GM10847 (cell line): ENCODE measurements at regions not wholly inside any gene's neighbourhood (a gene's known extent, or its start where the extent isn't known, plus 50 kb on each side); places are given as distances from the start of the nearest gene placed in this dataset.

Source experiments
- POLR2A ChIP-seq: IDR thresholded peaks from 2 replicates; pipeline ENCODE4 v1.6.1; 2011; ENCODE audit not compliant: insufficient read length; ENCODE audit errors: extremely low read depth

- TF ChIP-seq POLR2A = no peak
Measured at GRCh38 chr5:8093669-8094068, 224.7 kb downstream of the MTRR start.

- TF ChIP-seq POLR2A = no peak
Measured at GRCh38 chr5:8094304-8094703, 225.4 kb downstream of the MTRR start.

- no peak for TF ChIP-seq POLR2A
Measured at GRCh38 chr5:8097146-8097545, 228.2 kb downstream of the MTRR start.

GRCh38 chr5:8098081-8098480 is 229.1 kb downstream of the MTRR start:
- TF ChIP-seq POLR2A = no peak

- no peak for TF ChIP-seq POLR2A
Measured at GRCh38 chr5:8102714-8103113, 233.8 kb downstream of the MTRR start.

DNA sequence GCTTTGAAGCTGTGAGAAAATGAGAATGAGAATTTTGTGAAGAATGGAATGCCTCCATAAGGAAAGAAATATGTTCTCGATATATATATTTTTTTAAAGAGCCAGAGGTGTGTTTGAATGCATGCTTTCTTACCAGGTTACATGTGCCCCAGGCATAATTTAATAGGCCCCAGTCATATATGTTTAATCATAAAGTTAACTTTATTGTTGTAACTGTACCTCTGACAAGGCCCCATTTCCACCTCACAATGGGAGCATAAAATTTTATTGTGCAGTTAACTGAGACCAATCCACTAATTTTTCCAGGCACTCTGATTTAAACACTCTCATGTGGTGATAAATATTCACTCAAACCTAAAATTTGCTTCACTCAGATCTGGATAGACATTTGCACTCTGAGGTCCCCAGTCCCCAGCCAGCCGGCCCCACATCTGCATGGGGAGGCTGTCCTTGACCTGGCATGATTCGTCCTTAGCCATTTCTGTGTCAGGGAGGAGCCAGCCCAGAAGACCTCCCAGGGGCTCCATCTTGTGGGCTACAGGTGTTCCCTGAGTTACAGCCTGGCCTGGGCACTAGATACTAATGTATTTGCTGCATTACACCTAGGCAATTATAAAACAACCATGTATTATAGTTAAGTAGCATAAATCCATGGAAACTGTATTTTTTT is 245.8 kb downstream of the MTRR start:
- TF ChIP-seq POLR2A = no peak

DNA sequence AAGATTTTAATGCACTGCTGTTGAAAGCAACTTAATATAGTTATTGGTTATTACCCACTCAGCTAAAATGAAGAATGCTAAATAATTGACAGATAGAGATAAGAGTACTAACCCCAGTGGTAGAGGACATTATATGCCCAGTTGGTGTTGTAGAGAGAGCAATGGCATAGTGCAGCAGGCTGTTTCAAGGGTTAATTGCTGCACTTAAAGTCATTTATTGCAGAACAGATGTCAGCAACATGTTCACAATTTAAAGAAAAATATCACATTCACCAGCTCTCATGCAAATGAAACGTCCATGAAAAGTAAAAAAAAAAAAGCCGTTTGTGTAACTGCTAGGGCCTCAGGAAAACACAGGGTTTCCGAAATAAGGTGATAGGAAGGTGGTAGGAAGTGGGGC is 254.6 kb downstream of the MTRR start:
- TF ChIP-seq POLR2A = no peak

DNA sequence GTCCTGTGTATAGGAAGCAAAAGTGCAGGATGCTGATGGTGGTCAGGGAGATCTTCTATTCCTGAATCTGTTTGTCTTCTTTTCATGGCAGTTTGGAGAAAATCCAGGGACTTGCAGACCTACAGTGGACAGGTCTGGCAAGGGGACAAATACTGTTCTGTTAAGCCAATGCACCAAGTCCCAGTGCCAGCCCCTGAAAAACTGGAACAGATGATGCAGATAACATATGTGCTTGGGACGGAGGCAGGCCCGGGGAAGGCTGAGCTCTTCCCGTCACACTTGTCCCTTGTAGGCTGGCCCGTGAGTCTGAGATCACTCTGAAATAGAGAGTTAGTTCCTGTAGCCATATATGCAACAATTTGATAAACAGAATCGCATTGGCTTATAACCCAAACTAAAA is 265.7 kb downstream of the MTRR start:
- TF ChIP-seq POLR2A = no peak

- no peak for TF ChIP-seq POLR2A
Measured at GRCh38 chr5:8135742-8136141, 266.8 kb downstream of the MTRR start.

DNA sequence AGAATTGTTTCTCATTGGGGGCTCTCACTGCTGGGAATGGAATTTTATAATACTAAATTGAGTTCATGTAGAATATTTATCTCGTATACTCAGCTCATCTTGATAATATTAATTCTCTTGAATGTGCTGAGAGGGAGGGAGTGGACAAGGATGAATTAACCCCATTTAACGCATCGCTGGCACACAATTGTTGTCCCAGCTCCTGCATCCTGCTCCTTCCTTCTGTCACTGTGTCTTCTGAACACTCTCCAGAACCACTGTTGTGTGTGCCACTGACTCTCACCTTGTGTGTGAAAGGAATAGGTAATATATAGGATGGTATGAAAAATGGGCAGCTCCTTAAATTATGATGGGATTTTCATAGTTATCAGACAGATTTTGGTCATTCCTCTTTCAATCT is 267.3 kb downstream of the MTRR start:
- no peak for TF ChIP-seq POLR2A

- TF ChIP-seq POLR2A = no peak
Measured at GRCh38 chr5:8137941-8138550, 269.1 kb downstream of the MTRR start.

DNA sequence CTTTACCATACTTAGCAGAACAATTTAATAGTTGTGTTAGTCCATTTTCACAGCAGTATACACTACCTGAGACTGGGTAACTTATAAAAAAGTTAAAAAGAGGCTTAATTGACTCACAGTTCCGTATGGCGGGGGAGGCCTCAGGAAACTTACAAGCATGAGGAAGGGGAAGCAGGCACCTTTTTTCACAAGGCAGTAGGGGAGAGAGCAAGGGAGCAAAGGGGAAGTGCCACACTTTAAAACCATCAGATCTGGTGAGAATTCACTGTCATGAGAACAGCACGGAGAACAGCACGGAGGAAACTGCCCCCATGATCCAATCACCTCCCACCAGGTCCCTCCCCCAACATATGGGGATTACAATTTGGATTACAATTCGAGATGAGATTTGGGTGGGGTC is 269.9 kb downstream of the MTRR start:
- no peak for TF ChIP-seq POLR2A

- TF ChIP-seq POLR2A = no peak
Measured at GRCh38 chr5:8150791-8151190, 281.8 kb downstream of the MTRR start.

GRCh38 chr5:8156706-8157105 is 287.8 kb downstream of the MTRR start:
- no peak for TF ChIP-seq POLR2A

- TF ChIP-seq POLR2A = no peak
Measured at GRCh38 chr5:8157320-8157822, 288.4 kb downstream of the MTRR start.

GRCh38 chr5:8176101-8176693 is 307.2 kb downstream of the MTRR start:
- no peak for TF ChIP-seq POLR2A
